Dedifferentiated amniotic fluid mesenchymal stem cell (primary cell): ENCODE measurements at regions not wholly inside any gene's neighbourhood (a gene's known extent, or its start where the extent isn't known, plus 50 kb on each side); places are given as distances from the start of the nearest gene placed in this dataset.

ENCODE experiments used
- DNase-seq: peaks from one replicate; pipeline ENCODE4 v3.0.0-alpha.2; 2016; ENCODE audit errors: extremely low spot score

- no peak for DNase-seq
Observed at GRCh38 chr6:145313041-145313855, 422.1 kb downstream of the EPM2A start.

- no peak for DNase-seq
Observed at GRCh38 chr6:145315982-145316600, 419.2 kb downstream of the EPM2A start.

GRCh38 chr6:145318952-145319351 lies 416.4 kb downstream of the EPM2A start:
- no peak for DNase-seq

- no peak for DNase-seq
Observed at GRCh38 chr6:145319605-145320004, 415.7 kb downstream of the EPM2A start.

GRCh38 chr6:145323646-145324045 lies 411.7 kb downstream of the EPM2A start:
- DNase-seq, result no peak

- DNase-seq, result no peak
Observed at GRCh38 chr6:145327586-145327985, 407.7 kb downstream of the EPM2A start.

GRCh38 chr6:145329257-145329656 lies 406.1 kb downstream of the EPM2A start:
- DNase-seq, result no peak

- no peak for DNase-seq
Observed at GRCh38 chr6:145331066-145331465, 404.3 kb downstream of the EPM2A start.

- DNase-seq, result no peak
Observed at GRCh38 chr6:145332011-145332410, 403.3 kb downstream of the EPM2A start.

- no peak for DNase-seq
Observed at GRCh38 chr6:145336119-145336518, 399.2 kb downstream of the EPM2A start.

- no peak for DNase-seq
Observed at GRCh38 chr6:145339089-145339488, 396.2 kb downstream of the EPM2A start.

- no peak for DNase-seq
Observed at GRCh38 chr6:145340256-145340655, 395.1 kb downstream of the EPM2A start.

- no peak for DNase-seq
Observed at GRCh38 chr6:145345094-145345493, 390.2 kb downstream of the EPM2A start.

GRCh38 chr6:145347216-145347615 lies 388.1 kb downstream of the EPM2A start:
- no peak for DNase-seq

- DNase-seq, result no peak
Observed at GRCh38 chr6:145349950-145350510, 385.3 kb downstream of the EPM2A start.

- DNase-seq, result no peak
Observed at GRCh38 chr6:145350928-145351327, 384.4 kb downstream of the EPM2A start.

- DNase-seq, result no peak
Observed at GRCh38 chr6:145352382-145353080, 382.8 kb downstream of the EPM2A start.

- no peak for DNase-seq
Observed at GRCh38 chr6:145360865-145361264, 374.5 kb downstream of the EPM2A start.

GRCh38 chr6:145367149-145367548 lies 368.2 kb downstream of the EPM2A start:
- no peak for DNase-seq

- no peak for DNase-seq
Observed at GRCh38 chr6:145368075-145368474, 367.2 kb downstream of the EPM2A start.

- no peak for DNase-seq
Observed at GRCh38 chr6:145370559-145370958, 364.8 kb downstream of the EPM2A start.

GRCh38 chr6:145372671-145373151 lies 362.6 kb downstream of the EPM2A start:
- no peak for DNase-seq
